ENCODE measurements at regions not wholly inside any gene's neighbourhood (a gene's known extent, or its start where the extent isn't known, plus 50 kb on each side); places are given as distances from the start of the nearest gene placed in this dataset.

GRCh38 chr4:31239886-31240285 lies 519.7 kb downstream of the PCDH7 start:
- Histone ChIP-seq H3K27ac (ENCODE audit: low read depth in 1 of 2, low read length in 2 of 2) (no peak overlapping the region), H3K4me3 (ENCODE audit: low read length) (no peak overlapping the region), H3K27me3 (ENCODE audit: control insufficient read depth in 1 of 2, insufficient read depth in 2 of 2, low read length in 2 of 2) (no peaks in the 10 kb centered on the region), H3K9me3 (ENCODE audit: control insufficient read depth in 1 of 2, insufficient read depth in 1 of 2, low read length in 2 of 2) (peaks cover 6 to 8% of the 10 kb centered on the region in 2 experiments), H3K4me1 (ENCODE audit: insufficient read depth, low read length) (no peaks in the 10 kb centered on the region), H3K36me3 (ENCODE audit: insufficient read depth, low read length) (no peaks in the 10 kb centered on the region)
- H3K4me3 Mint-ChIP-seq: no peak overlapping the region
- peaks cover 16% of the 10 kb centered on the region for H3K9me3 Mint-ChIP-seq
- ChIA-PET CTCF (no interaction called here), POLR2A (interaction anchor here (0.6 kb wide), 1 partner anchor 595 kb away, joined by 3 read pairs; no protein-coding TSS in a partner anchor)
- intact Hi-C loops (cut with DNase I, micrococcal nuclease): no loop called here
- no peak for TF ChIP-seq CTCF (IDR thresholded peaks at IDR 0.05)
- no peaks in the 10 kb centered on the region for H3K36me3 Mint-ChIP-seq (ENCODE audit: low read depth)
- ATAC-seq (ENCODE audit: poor library complexity): no peak
- H3K27me3 Mint-ChIP-seq: no peaks in the 10 kb centered on the region
- no peaks in the 10 kb centered on the region for H3K4me1 Mint-ChIP-seq (ENCODE audit: low read depth)
- no peak overlapping the region for H3K27ac Mint-ChIP-seq
- no peak for DNase-seq

- TF ChIP-seq CTCF (IDR thresholded peaks at IDR 0.05): no peak
- ChIA-PET POLR2A (no interaction called here), CTCF (no interaction called here)
- DNase-seq (no peak), ATAC-seq (ENCODE audit: poor library complexity) (no peak)
- Mint-ChIP-seq H3K36me3 (ENCODE audit: low read depth) (no peaks in the 10 kb centered on the region), H3K4me3 (no peak overlapping the region), H3K27me3 (no peaks in the 10 kb centered on the region), H3K27ac (no peak overlapping the region), H3K4me1 (ENCODE audit: low read depth) (no peaks in the 10 kb centered on the region), H3K9me3 (peaks cover 23% of the 10 kb centered on the region)
- Histone ChIP-seq H3K4me3 (ENCODE audit: low read length) (no peak overlapping the region), H3K27ac (ENCODE audit: low read depth in 1 of 2, low read length in 2 of 2) (no peak overlapping the region), H3K27me3 (ENCODE audit: control insufficient read depth in 1 of 2, insufficient read depth in 2 of 2, low read length in 2 of 2) (no peaks in the 10 kb centered on the region), H3K9me3 (ENCODE audit: control insufficient read depth in 1 of 2, insufficient read depth in 1 of 2, low read length in 2 of 2) (peaks cover 6 to 8% of the 10 kb centered on the region in 2 experiments), H3K36me3 (ENCODE audit: insufficient read depth, low read length) (no peaks in the 10 kb centered on the region), H3K4me1 (ENCODE audit: insufficient read depth, low read length) (no peaks in the 10 kb centered on the region)
- intact Hi-C loops (cut with DNase I, micrococcal nuclease): no loop called here
Observed at GRCh38 chr4:31241504-31242106, 521.4 kb downstream of the PCDH7 start.

GRCh38 chr4:31246856-31247255 lies 526.7 kb downstream of the PCDH7 start:
- DNase-seq: no peak
- no peaks in the 10 kb centered on the region for H3K36me3 Mint-ChIP-seq (ENCODE audit: low read depth)
- H3K27me3 ChIP-seq (ENCODE audit: control insufficient read depth in 1 of 2, insufficient read depth in 2 of 2, low read length in 2 of 2): no peaks in the 10 kb centered on the region
- no peaks in the 10 kb centered on the region for H3K4me1 ChIP-seq (ENCODE audit: insufficient read depth, low read length)
- peaks cover 28% of the 10 kb centered on the region for H3K9me3 Mint-ChIP-seq
- TF ChIP-seq CTCF (IDR thresholded peaks at IDR 0.05): no peak
- H3K36me3 ChIP-seq (ENCODE audit: insufficient read depth, low read length): no peaks in the 10 kb centered on the region
- POLR2A ChIA-PET: no interaction called here
- H3K27me3 Mint-ChIP-seq: no peaks in the 10 kb centered on the region
- CTCF ChIA-PET: no interaction called here
- H3K9me3 ChIP-seq (ENCODE audit: control insufficient read depth in 1 of 2, insufficient read depth in 1 of 2, low read length in 2 of 2): peaks cover 0 to 16% of the 10 kb centered on the region in 2 experiments
- no peak overlapping the region for H3K27ac Mint-ChIP-seq
- H3K4me3 ChIP-seq (ENCODE audit: low read length): no peak overlapping the region
- no peak overlapping the region for H3K27ac ChIP-seq (ENCODE audit: low read depth in 1 of 2, low read length in 2 of 2)
- ATAC-seq (ENCODE audit: poor library complexity): no peak
- H3K4me3 Mint-ChIP-seq: no peak overlapping the region
- intact Hi-C loops (cut with DNase I, micrococcal nuclease): no loop called here
- no peaks in the 10 kb centered on the region for H3K4me1 Mint-ChIP-seq (ENCODE audit: low read depth)
